HEK293 (cell line): ENCODE measurements at regions not wholly inside any gene's neighbourhood (a gene's known extent, or its start where the extent isn't known, plus 50 kb on each side); places are given as distances from the start of the nearest gene placed in this dataset.

ENCODE experiments used
- CTCF ChIA-PET: fragments of 350-600 bp; formaldehyde crosslinking; extraction: SDS; loops from one replicate; lab custom pipeline; 2021; ENCODE audit warnings: antibody characterized with exemption; lab: Yijun Ruan, JAX
- POLR2A ChIA-PET: fragments of 300-600 bp; formaldehyde crosslinking; extraction: SDS; loops from one replicate; lab custom pipeline; 2020; ENCODE audit warnings: antibody characterized with exemption, inconsistent platforms; lab: Yijun Ruan, JAX
- H3K27ac ChIP-seq: fragments of 200-500 bp; sonication (Bioruptor generic); 2 replicates; pipeline ENCODE4 v1.5.1; 2014; ENCODE audit warnings: low read depth, low read length, control low read depth, inconsistent platforms; ENCODE audit errors: extremely low read depth
- H3K36me3 ChIP-seq, 2 experiments: fragments of 200-500 bp in 1 of 2; sonication (Bioruptor generic) in 1 of 2; 1 replicate in 1 of 2; 2 replicates in 1 of 2; pipeline ENCODE4 v1.5.1; 2014 to 2017; ENCODE audit warnings: inconsistent platforms in 2 of 2, low read length in 2 of 2; ENCODE audit not compliant: control insufficient read depth in 2 of 2, insufficient read depth in 1 of 2
- H3K4me1 ChIP-seq: fragments of 200-500 bp; sonication (Bioruptor generic); 2 replicates; pipeline ENCODE4 v1.5.1; 2014; ENCODE audit warnings: mild to moderate bottlenecking, low read length, inconsistent platforms; ENCODE audit not compliant: control insufficient read depth, insufficient read depth
- H3K4me3 ChIP-seq: 2 replicates; pipeline ENCODE4 v1.5.1; 2011; ENCODE audit warnings: low read depth, mild to moderate bottlenecking, control low read depth, low read length, moderate library complexity
- H3K9me3 ChIP-seq: fragments of 200-500 bp; sonication (Bioruptor generic); 2 replicates; pipeline ENCODE4 v1.5.1; 2014; ENCODE audit warnings: low read depth, low read length, inconsistent platforms; ENCODE audit not compliant: control insufficient read depth, insufficient read depth
- GFI1B ChIP-seq: fragments of 450-650 bp; formaldehyde crosslinking; IDR thresholded peaks from 2 replicates; pipeline ENCODE4 v1.5.1; 2016; ENCODE audit warnings: missing biosample characterization, missing genetic modification characterization
- KLF8 ChIP-seq: fragments of 450-650 bp; formaldehyde crosslinking; IDR thresholded peaks from 2 replicates; pipeline ENCODE4 v1.5.1; 2016; ENCODE audit warnings: missing biosample characterization, missing genetic modification characterization
- KLF9 ChIP-seq: fragments of 450-650 bp; formaldehyde crosslinking; IDR thresholded peaks from 2 replicates; pipeline ENCODE4 v1.5.1; 2016; ENCODE audit warnings: missing biosample characterization, missing genetic modification characterization, low read depth
- MZF1 ChIP-seq: fragments of 450-650 bp; formaldehyde crosslinking; IDR thresholded peaks from 2 replicates; pipeline ENCODE4 v1.5.1; 2017; ENCODE audit warnings: missing biosample characterization, missing genetic modification characterization, borderline replicate concordance
- OVOL3 ChIP-seq: fragments of 450-650 bp; formaldehyde crosslinking; IDR thresholded peaks from 2 replicates; pipeline ENCODE4 v1.5.1; 2016; ENCODE audit warnings: missing biosample characterization, missing genetic modification characterization
- ZBTB44 ChIP-seq: fragments of 450-650 bp; IDR thresholded peaks from 2 replicates; pipeline ENCODE4 v1.5.1; 2018; ENCODE audit warnings: missing biosample characterization, mild to moderate bottlenecking, missing genetic modification characterization
- ZNF138 ChIP-seq: fragments of 450-650 bp; formaldehyde crosslinking; IDR thresholded peaks from 2 replicates; pipeline ENCODE4 v1.5.1; 2016; ENCODE audit warnings: missing biosample characterization, missing genetic modification characterization, borderline replicate concordance
- ZNF140 ChIP-seq: fragments of 450-650 bp; formaldehyde crosslinking; IDR thresholded peaks from 2 replicates; pipeline ENCODE4 v1.5.1; 2016; ENCODE audit warnings: missing biosample characterization, missing genetic modification characterization
- ZNF211 ChIP-seq: fragments of 450-650 bp; formaldehyde crosslinking; IDR thresholded peaks from 2 replicates; pipeline ENCODE4 v1.5.1; 2016; ENCODE audit warnings: low read depth, missing biosample characterization, missing genetic modification characterization
- ZNF221 ChIP-seq: fragments of 450-650 bp; formaldehyde crosslinking; IDR thresholded peaks from 2 replicates; pipeline ENCODE4 v1.5.1; 2017; ENCODE audit warnings: missing biosample characterization, missing genetic modification characterization, borderline replicate concordance
- ZNF274 ChIP-seq, 2 experiments: fragments of 200-500 bp in 1 of 2; fragments of 450-650 bp in 1 of 2; sonication (Bioruptor generic) in 1 of 2; formaldehyde crosslinking in 1 of 2; IDR thresholded peaks; 2 replicates each; pipeline versions ENCODE4 v1.5.1 to v1.6.1; 2014 to 2016; ENCODE audit warnings: borderline replicate concordance in 1 of 2, inconsistent platforms in 1 of 2, low read length in 1 of 2, missing biosample characterization in 1 of 2, missing genetic modification characterization in 1 of 2
- ZNF280D ChIP-seq: fragments of 450-650 bp; formaldehyde crosslinking; IDR thresholded peaks from 2 replicates; pipeline ENCODE4 v1.5.1; 2016; ENCODE audit warnings: missing biosample characterization, missing genetic modification characterization
- ZNF449 ChIP-seq: fragments of 450-650 bp; formaldehyde crosslinking; IDR thresholded peaks from 2 replicates; pipeline ENCODE4 v1.5.1; 2017; ENCODE audit warnings: missing biosample characterization, mild to moderate bottlenecking, missing genetic modification characterization, moderate library complexity
- ZNF548 ChIP-seq: fragments of 450-650 bp; formaldehyde crosslinking; IDR thresholded peaks from 2 replicates; pipeline ENCODE4 v1.5.1; 2016; ENCODE audit warnings: missing biosample characterization, missing genetic modification characterization
- ZNF549 ChIP-seq: fragments of 450-650 bp; IDR thresholded peaks from 2 replicates; pipeline ENCODE4 v1.5.1; 2018; ENCODE audit warnings: missing biosample characterization, missing genetic modification characterization, mild to moderate bottlenecking, inconsistent platforms, moderate library complexity
- ZNF626 ChIP-seq: fragments of 450-650 bp; sonication (Bioruptor Pico); formaldehyde crosslinking; IDR thresholded peaks from 2 replicates; pipeline ENCODE4 v1.5.1; 2018; ENCODE audit warnings: missing biosample characterization, missing genetic modification characterization, inconsistent platforms
- ZNF677 ChIP-seq: fragments of 450-650 bp; IDR thresholded peaks from 2 replicates; pipeline ENCODE4 v1.5.0; 2018; ENCODE audit warnings: missing biosample characterization, mild to moderate bottlenecking, missing genetic modification characterization, moderate library complexity
- ZNF704 ChIP-seq: fragments of 450-650 bp; formaldehyde crosslinking; IDR thresholded peaks from 2 replicates; pipeline ENCODE4 v1.5.1; 2016; ENCODE audit warnings: missing biosample characterization, missing genetic modification characterization
- ZNF76 ChIP-seq: fragments of 450-650 bp; formaldehyde crosslinking; IDR thresholded peaks from 2 replicates; pipeline ENCODE4; 2016; ENCODE audit warnings: low read depth, missing biosample characterization, missing genetic modification characterization, borderline replicate concordance
- ZNF768 ChIP-seq: fragments of 450-650 bp; formaldehyde crosslinking; IDR thresholded peaks from 2 replicates; pipeline ENCODE4 v1.5.1; 2018; ENCODE audit warnings: missing biosample characterization, mild to moderate bottlenecking, missing genetic modification characterization
- TF ChIP-seq, protein P1 (sequence below): fragments of 450-650 bp; formaldehyde crosslinking; IDR thresholded peaks from 2 replicates; pipeline ENCODE4 v1.5.1; 2017; ENCODE audit warnings: missing biosample characterization, missing genetic modification characterization

DNA sequence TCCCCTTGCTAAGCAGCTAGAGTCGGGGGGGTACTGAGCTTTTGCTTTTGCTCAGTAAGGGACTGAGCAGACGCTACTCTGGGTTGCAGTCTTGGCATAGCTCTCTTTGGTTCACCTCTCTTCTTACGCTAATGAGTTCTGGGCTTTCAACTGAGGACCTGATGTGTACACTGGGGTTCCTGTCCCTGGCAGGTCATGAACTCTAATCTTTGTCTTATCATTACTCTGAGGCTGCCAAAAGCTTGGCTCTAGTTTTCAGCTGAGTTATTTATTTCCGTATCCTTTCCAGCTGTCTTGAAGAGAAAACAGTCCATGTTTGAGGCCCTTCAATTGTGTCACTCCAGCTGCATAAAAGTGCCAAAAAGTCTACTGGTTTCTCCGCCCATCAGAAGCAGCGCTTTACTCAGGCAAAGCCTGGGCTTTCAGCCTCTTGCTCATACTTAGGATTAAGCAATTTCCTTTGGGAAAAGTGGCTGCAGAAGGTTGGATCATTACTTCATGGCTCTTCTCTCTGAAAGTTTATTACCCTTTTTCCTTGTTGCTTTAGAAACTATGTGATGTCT, 121.0 kb upstream of the STOX2 start (continued):
- TF ChIP-seq ZNF449, result no peak
- no peak for TF ChIP-seq ZNF138 (tag by site-specific recombination)
- TF ChIP-seq ZNF221, result no peak
- TF ChIP-seq, all 188 proteins: peak for 0

DNA sequence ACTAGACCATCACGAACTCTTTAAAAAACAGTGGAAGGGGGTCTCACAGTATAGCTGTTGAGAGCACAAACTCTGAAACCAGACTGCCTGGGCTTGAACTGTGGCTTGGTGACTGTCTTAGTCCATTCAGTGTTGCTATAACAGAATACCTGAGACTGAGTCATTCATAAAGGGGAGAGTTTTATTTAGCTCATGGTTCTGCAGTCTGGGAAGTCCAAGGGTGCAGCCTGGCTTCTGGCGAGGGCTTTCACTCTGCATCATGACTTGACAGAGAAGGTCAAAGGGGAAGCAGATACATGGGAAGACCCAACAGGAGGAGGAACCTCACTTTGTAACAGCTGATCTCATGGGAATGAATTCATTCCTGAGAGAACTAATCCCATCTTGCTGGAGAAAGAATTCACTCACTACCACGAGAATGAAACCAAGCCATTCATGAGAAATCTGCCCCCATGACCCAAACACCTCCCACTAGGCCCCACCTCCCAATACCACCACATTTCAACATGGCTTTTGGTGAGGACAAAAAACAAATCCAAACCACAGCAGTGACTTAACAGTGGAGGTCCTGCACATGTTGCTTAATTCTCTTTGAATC, 116.7 kb upstream of the STOX2 start:
- Histone ChIP-seq H3K4me1 (no peaks in the 10 kb centered on the region), H3K9me3 (no peaks in the 10 kb centered on the region), H3K36me3 (no peaks in the 10 kb centered on the region), H3K27ac (no peak overlapping the region)
- CTCF ChIA-PET, result no interaction called here
- no peak for TF ChIP-seq ZNF76 (tag by site-specific recombination)
- no peak for TF ChIP-seq ZNF140 (tag by site-specific recombination)
- no peak for TF ChIP-seq ZNF704
- no peak for TF ChIP-seq ZNF274 (IDR thresholded peaks at IDR 0.05; ENCODE audit: low read length)
- TF ChIP-seq ZNF274 (tag by site-specific recombination; IDR thresholded peaks at IDR 0.05; ENCODE audit: borderline replicate concordance), result no peak
- TF ChIP-seq OVOL3, result no peak
- TF ChIP-seq MZF1 (tag by site-specific recombination), result no peak
- no peak for TF ChIP-seq ZNF626 (tag by site-specific recombination)
- TF ChIP-seq KLF8 (tag by site-specific recombination), result no peak
- TF ChIP-seq, protein P1, sequence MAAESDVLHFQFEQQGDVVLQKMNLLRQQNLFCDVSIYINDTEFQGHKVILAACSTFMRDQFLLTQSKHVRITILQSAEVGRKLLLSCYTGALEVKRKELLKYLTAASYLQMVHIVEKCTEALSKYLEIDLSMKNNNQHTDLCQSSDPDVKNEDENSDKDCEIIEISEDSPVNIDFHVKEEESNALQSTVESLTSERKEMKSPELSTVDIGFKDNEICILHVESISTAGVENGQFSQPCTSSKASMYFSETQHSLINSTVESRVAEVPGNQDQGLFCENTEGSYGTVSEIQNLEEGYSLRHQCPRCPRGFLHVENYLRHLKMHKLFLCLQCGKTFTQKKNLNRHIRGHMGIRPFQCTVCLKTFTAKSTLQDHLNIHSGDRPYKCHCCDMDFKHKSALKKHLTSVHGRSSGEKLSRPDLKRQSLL (tag by site-specific recombination), result no peak
- no peak for TF ChIP-seq ZNF768 (tag by site-specific recombination)
- no peak for TF ChIP-seq KLF9 (tag by site-specific recombination)
- TF ChIP-seq ZNF211 (tag by site-specific recombination), result no peak
- no peak for TF ChIP-seq ZBTB44
- TF ChIP-seq, all 188 proteins: peak for 0
- POLR2A ChIA-PET, result interaction anchor here (0.6 kb wide), 1 partner anchor 154 kb away, joined by 3 read pairs; no protein-coding TSS in a partner anchor
- H3K4me3 ChIP-seq, result no peak overlapping the region

GRCh38 chr4:183789657-183790056, 115.5 kb upstream of the STOX2 start:
- ChIA-PET CTCF (no interaction called here), POLR2A (no interaction called here)
- Histone ChIP-seq H3K36me3 (no peaks in the 10 kb centered on the region), H3K4me3 (no peak overlapping the region), H3K9me3 (no peaks in the 10 kb centered on the region), H3K27ac (no peak overlapping the region), H3K4me1 (no peaks in the 10 kb centered on the region)
- TF ChIP-seq ZNF548 (no peak), ZNF677 (no peak), ZNF549 (tag by site-specific recombination) (no peak), ZNF280D (no peak), GFI1B (no peak)
